CD4-positive, alpha-beta T cell (primary cell): ENCODE measurements at regions not wholly inside any gene's neighbourhood (a gene's known extent, or its start where the extent isn't known, plus 50 kb on each side); places are given as distances from the start of the nearest gene placed in this dataset.

Experiments used
- ATAC-seq: fragments of 200-7000 bp; cut with Tn5 transposase; one replicate; pipeline ENCODE4 v1.10.0; 2022; ENCODE audit warnings: mild to moderate bottlenecking; ENCODE audit not compliant: poor library complexity
- CTCF ChIA-PET: fragments of 350-600 bp; sonication (Branson Sonifier 250); formaldehyde crosslinking; loops from one replicate; lab custom pipeline; 2021; ENCODE audit warnings: antibody characterized with exemption, inconsistent platforms; lab: Charles Lee
- POLR2A ChIA-PET: fragments of 350-600 bp; sonication (Branson Sonifier 250); formaldehyde crosslinking; loops from one replicate; lab custom pipeline; 2021; ENCODE audit warnings: antibody characterized with exemption, inconsistent platforms; lab: Charles Lee
- DNase-seq, 14 experiments: peaks; one replicate each; pipeline ENCODE4 v3.0.0-alpha.2; 2013 to 2020; ENCODE audit warnings: mixed read lengths in 2 of 14
- H3K27ac ChIP-seq, 2 donors: one replicate each; pipeline versions ENCODE4 v1.5.1 to v1.7.0; 2013; ENCODE audit warnings: low read length in 2 of 2, low read depth in 1 of 2, mild to moderate bottlenecking in 1 of 2
- H3K27me3 ChIP-seq, 2 experiments: 1 replicate in 1 of 2; 2 replicates in 1 of 2; pipeline versions ENCODE4 v1.6.1 to v1.7.0; 2013; ENCODE audit warnings: low read length in 2 of 2, control low read depth in 1 of 2, mild to moderate bottlenecking in 1 of 2, moderate library complexity in 1 of 2; ENCODE audit not compliant: insufficient read depth in 2 of 2, control insufficient read depth in 1 of 2
- H3K36me3 ChIP-seq: one replicate; pipeline ENCODE4 v1.6.1; 2013; ENCODE audit warnings: low read length, control low read depth; ENCODE audit not compliant: insufficient read depth
- H3K4me1 ChIP-seq: one replicate; pipeline ENCODE4 v1.6.1; 2013; ENCODE audit warnings: low read length, control low read depth; ENCODE audit not compliant: insufficient read depth
- H3K4me3 ChIP-seq: one replicate; pipeline ENCODE4 v1.5.1; 2013; ENCODE audit warnings: mild to moderate bottlenecking, low read length, moderate library complexity
- H3K9me3 ChIP-seq, 2 experiments: 1 replicate in 1 of 2; 2 replicates in 1 of 2; pipeline versions ENCODE4 v1.6.1 to v1.7.0; 2013; ENCODE audit warnings: low read length in 2 of 2, mild to moderate bottlenecking in 2 of 2, control low read depth in 1 of 2, moderate library complexity in 1 of 2; ENCODE audit not compliant: control insufficient read depth in 1 of 2, insufficient read depth in 1 of 2
- H3K27ac Mint-ChIP-seq: one replicate; pipeline ENCODE4 v1.8.0; 2020; ENCODE audit warnings: mixed read lengths
- H3K27me3 Mint-ChIP-seq: one replicate; pipeline ENCODE4 v1.8.0; 2021; ENCODE audit warnings: mixed read lengths
- H3K36me3 Mint-ChIP-seq: one replicate; pipeline ENCODE4 v1.8.0; 2021; ENCODE audit warnings: low read depth, mixed read lengths
- H3K4me1 Mint-ChIP-seq: one replicate; pipeline ENCODE4 v1.8.0; 2021; ENCODE audit warnings: low read depth, mixed read lengths
- H3K4me3 Mint-ChIP-seq: one replicate; pipeline ENCODE4 v1.8.0; 2020; ENCODE audit warnings: mild to moderate bottlenecking, mixed read lengths
- H3K9me3 Mint-ChIP-seq: one replicate; pipeline ENCODE4 v1.8.0; 2020; ENCODE audit warnings: mixed read lengths
- intact Hi-C, 2 experiments: fragments of 100-400 bp; cut with DNase I in 1 of 2; cut with micrococcal nuclease in 1 of 2; formaldehyde crosslinking; loops; one replicate each; pipeline versions ENCODE4 v1.15.1 to v1.9.0; 2023 to 2025; cut with DNase I, micrococcal nuclease
- TF ChIP-seq, protein P1 (sequence below): fragments of 200-600 bp; IDR thresholded peaks from one replicate; pipeline ENCODE4 v1.8.0; 2022; ENCODE audit warnings: antibody characterized with exemption, mild to moderate bottlenecking

DNA sequence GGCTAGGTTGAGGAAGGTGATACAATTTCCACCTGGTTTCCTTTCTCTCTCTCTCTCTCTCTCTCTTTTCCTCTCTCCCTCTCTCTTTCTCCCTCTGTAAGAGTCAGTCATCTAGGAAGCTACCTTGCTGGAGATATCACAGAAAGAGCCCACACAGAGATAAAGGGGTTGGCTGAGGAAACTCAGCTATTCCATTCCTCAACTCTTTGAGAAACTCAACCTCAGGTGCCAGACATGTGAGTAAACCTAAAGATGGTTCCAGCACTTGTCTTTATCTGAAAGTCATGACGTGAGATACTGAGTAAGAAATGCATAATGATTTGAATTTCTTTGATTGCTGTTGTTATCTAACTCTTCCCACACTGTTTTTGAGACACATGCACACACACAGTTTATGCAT lies 564.0 kb downstream of the SPOCK3 start:
- Histone ChIP-seq H3K27ac (no peak overlapping the region), H3K9me3 (peaks cover 0 to 4% of the 10 kb centered on the region in 2 experiments), H3K4me1 (no peaks in the 10 kb centered on the region), H3K27me3 (no peaks in the 10 kb centered on the region), H3K36me3 (no peaks in the 10 kb centered on the region), H3K4me3 (no peak overlapping the region)
- DNase-seq (no peak), ATAC-seq (no peak)
- TF ChIP-seq, protein P1, sequence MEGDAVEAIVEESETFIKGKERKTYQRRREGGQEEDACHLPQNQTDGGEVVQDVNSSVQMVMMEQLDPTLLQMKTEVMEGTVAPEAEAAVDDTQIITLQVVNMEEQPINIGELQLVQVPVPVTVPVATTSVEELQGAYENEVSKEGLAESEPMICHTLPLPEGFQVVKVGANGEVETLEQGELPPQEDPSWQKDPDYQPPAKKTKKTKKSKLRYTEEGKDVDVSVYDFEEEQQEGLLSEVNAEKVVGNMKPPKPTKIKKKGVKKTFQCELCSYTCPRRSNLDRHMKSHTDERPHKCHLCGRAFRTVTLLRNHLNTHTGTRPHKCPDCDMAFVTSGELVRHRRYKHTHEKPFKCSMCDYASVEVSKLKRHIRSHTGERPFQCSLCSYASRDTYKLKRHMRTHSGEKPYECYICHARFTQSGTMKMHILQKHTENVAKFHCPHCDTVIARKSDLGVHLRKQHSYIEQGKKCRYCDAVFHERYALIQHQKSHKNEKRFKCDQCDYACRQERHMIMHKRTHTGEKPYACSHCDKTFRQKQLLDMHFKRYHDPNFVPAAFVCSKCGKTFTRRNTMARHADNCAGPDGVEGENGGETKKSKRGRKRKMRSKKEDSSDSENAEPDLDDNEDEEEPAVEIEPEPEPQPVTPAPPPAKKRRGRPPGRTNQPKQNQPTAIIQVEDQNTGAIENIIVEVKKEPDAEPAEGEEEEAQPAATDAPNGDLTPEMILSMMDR: no peak
- H3K9me3 Mint-ChIP-seq: no peaks in the 10 kb centered on the region
- no peak overlapping the region for H3K27ac Mint-ChIP-seq
- no peaks in the 10 kb centered on the region for H3K36me3 Mint-ChIP-seq
- intact Hi-C loops: no loop called here
- H3K4me1 Mint-ChIP-seq: no peaks in the 10 kb centered on the region
- no peaks in the 10 kb centered on the region for H3K27me3 Mint-ChIP-seq
- ChIA-PET CTCF (no interaction called here), POLR2A (no interaction called here)
- H3K4me3 Mint-ChIP-seq: no peak overlapping the region

DNA sequence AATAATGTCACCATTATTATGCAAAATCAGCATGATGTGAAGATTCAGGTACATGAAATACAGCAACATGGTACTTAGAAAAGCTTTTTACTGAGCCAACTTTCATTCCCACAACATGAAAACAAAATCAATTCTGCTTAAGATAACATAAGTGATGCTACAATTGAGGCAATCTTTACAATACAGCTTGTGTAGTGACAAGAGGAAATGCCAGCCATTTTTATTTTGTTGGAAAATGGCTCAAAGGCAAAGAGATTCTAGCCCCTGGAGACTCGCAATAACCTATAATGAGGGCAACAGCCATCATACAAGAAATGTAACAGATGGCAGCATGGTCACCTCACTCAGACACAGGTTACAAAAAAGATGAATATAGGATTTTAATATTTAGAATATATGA lies 560.4 kb downstream of the SPOCK3 start:
- Histone ChIP-seq H3K36me3 (no peaks in the 10 kb centered on the region), H3K27ac (no peak overlapping the region), H3K4me3 (no peak overlapping the region), H3K27me3 (no peaks in the 10 kb centered on the region), H3K4me1 (no peaks in the 10 kb centered on the region), H3K9me3 (no peaks in the 10 kb centered on the region)
- Mint-ChIP-seq H3K36me3 (no peaks in the 10 kb centered on the region), H3K4me1 (no peaks in the 10 kb centered on the region), H3K27me3 (no peaks in the 10 kb centered on the region), H3K27ac (no peak overlapping the region), H3K9me3 (peaks cover 3% of the 10 kb centered on the region), H3K4me3 (no peak overlapping the region)
- TF ChIP-seq, protein P1: no peak
- intact Hi-C loops: no loop called here
- CTCF ChIA-PET: no interaction called here
- no peak for DNase-seq
- no peak for ATAC-seq
- POLR2A ChIA-PET: no interaction called here

DNA sequence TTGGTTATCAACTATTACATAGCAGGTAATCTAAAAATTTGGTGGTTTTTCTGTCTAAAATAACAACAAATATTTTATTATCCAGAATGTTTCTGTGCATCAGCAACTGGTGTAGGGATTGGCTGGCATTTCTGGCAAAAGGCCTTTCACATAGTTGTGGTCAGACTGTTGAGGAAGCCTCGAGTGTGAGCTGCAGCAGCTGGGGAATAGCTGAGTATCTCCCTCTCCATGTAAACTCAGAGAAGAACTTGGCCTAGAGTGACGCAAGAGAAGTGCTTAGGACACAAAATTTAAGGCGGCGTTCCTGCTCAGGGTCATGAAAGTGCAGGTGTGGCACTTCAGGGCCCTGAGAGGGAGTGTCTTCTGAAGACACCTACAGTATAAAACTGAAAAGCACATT lies 558.9 kb downstream of the SPOCK3 start:
- H3K9me3 ChIP-seq: no peaks in the 10 kb centered on the region
- no peaks in the 10 kb centered on the region for H3K4me1 ChIP-seq
- H3K4me1 Mint-ChIP-seq: no peaks in the 10 kb centered on the region
- no peaks in the 10 kb centered on the region for H3K36me3 Mint-ChIP-seq
- no peaks in the 10 kb centered on the region for H3K36me3 ChIP-seq
- no peak overlapping the region for H3K4me3 ChIP-seq
- peaks cover 3% of the 10 kb centered on the region for H3K9me3 Mint-ChIP-seq
- H3K27ac Mint-ChIP-seq: no peak overlapping the region
- no peak for ATAC-seq
- TF ChIP-seq, protein P1: no peak
- H3K4me3 Mint-ChIP-seq: no peak overlapping the region
- no peak overlapping the region for H3K27ac ChIP-seq
- H3K27me3 ChIP-seq: no peaks in the 10 kb centered on the region
- no peak for DNase-seq
- CTCF ChIA-PET: no interaction called here
- intact Hi-C loops: no loop called here
- POLR2A ChIA-PET: no interaction called here
- no peaks in the 10 kb centered on the region for H3K27me3 Mint-ChIP-seq
